Coronary artery (tissue), 2 donors: ENCODE measurements at regions not wholly inside any gene's neighbourhood (a gene's known extent, or its start where the extent isn't known, plus 50 kb on each side); places are given as distances from the start of the nearest gene placed in this dataset.

ENCODE experiments used
- DNase-seq: peaks from one replicate; pipeline ENCODE4 v3.0.0-alpha.2; 2017; ENCODE audit warnings: low spot score
- H3K27ac ChIP-seq, 2 donors: fragments of 200-600 bp; sonication (generic); one replicate each; pipeline ENCODE4 v1.5.1; 2016 to 2019
- H3K4me3 ChIP-seq: fragments of 200-600 bp; sonication (generic); 2 replicates; pipeline ENCODE4 v1.5.1; 2016; ENCODE audit warnings: mild to moderate bottlenecking, moderate library complexity
- CTCF ChIP-seq: fragments of 200-600 bp; sonication (generic); IDR thresholded peaks from one replicate; pipeline ENCODE4 v1.5.1; 2019; ENCODE audit warnings: antibody characterized with exemption

- no peak for DNase-seq
- no peak overlapping the region for H3K27ac ChIP-seq
- no peak overlapping the region for H3K4me3 ChIP-seq
- TF ChIP-seq CTCF, result no peak
Observed at GRCh38 chr7:52498366-52498765, 537.1 kb upstream of the POM121L12 start.

- no peak for TF ChIP-seq CTCF
- Histone ChIP-seq H3K4me3 (no peak overlapping the region), H3K27ac (no peak overlapping the region)
- DNase-seq, result no peak
Observed at GRCh38 chr7:52486267-52486666, 549.2 kb upstream of the POM121L12 start.

GRCh38 chr7:52482076-52482475 is 553.4 kb upstream of the POM121L12 start:
- Histone ChIP-seq H3K4me3 (no peak overlapping the region), H3K27ac (no peak overlapping the region)
- no peak for DNase-seq
- no peak for TF ChIP-seq CTCF

GRCh38 chr7:52481571-52481970 is 553.9 kb upstream of the POM121L12 start:
- Histone ChIP-seq H3K4me3 (no peak overlapping the region), H3K27ac (no peak overlapping the region)
- no peak for TF ChIP-seq CTCF
- no peak for DNase-seq

GRCh38 chr7:52479990-52480389 is 555.4 kb upstream of the POM121L12 start:
- no peak for TF ChIP-seq CTCF
- H3K4me3 ChIP-seq, result no peak overlapping the region
- no peak overlapping the region for H3K27ac ChIP-seq
- no peak for DNase-seq

GRCh38 chr7:52475001-52475582 is 560.3 kb upstream of the POM121L12 start:
- H3K4me3 ChIP-seq, result no peak overlapping the region
- no peak for TF ChIP-seq CTCF
- DNase-seq, result no peak
- no peak overlapping the region for H3K27ac ChIP-seq

GRCh38 chr7:52473756-52474155 is 561.7 kb upstream of the POM121L12 start:
- Histone ChIP-seq H3K4me3 (no peak overlapping the region), H3K27ac (no peak overlapping the region)
- TF ChIP-seq CTCF, result no peak
- DNase-seq, result no peak
